ENCODE measurements at regions not wholly inside any gene's neighbourhood (a gene's known extent, or its start where the extent isn't known, plus 50 kb on each side); places are given as distances from the start of the nearest gene placed in this dataset.
"Not testable (repeated sequence)": the region's sequence is repeated elsewhere in the genome, so short reads cannot be mapped to it uniquely, and the experiment has no call there.

DNA sequence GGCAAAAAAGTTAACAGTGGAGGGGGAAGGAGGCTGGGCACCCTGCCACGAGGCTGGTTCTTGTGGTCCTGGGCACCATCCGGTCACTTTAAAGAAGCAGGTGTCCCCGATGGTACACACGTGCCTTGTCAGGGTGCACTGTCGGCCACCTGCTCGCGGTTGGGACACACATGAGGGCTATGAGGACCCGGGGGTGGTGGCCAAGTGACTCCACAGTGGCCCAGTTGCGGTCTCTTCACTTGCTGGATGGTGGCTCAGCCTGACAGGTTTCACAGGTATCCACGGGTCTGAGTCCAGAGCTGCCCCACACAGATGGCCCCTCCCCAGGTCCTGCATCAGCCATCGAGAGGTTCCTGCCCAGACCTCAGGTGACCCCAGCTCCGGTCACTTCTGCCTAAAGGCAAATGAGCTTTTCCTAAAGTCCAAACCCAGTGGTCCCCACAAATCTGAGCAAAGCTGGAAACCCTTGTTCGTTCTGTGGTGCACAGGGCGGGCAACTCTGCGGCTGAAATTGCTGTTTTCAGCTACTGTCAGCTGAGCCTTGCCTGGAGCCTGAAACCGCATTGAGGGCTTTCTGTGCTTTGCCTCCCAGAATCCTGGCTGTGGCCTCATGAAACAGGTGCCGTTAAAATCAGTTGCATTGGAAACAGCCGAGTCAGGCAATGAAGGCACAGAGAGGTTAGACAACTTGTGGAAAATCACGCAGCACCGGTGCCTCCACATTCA lies 144.0 kb downstream of the LAT start:
- DNase-seq; in situ Hi-C loops (cut with HindIII; ENCODE audit: low pct_ligation_motif_present, low pct_unique_long_range_greater_than_20kb, low sequenced_read_pairs): not testable (repeated sequence)

DNA sequence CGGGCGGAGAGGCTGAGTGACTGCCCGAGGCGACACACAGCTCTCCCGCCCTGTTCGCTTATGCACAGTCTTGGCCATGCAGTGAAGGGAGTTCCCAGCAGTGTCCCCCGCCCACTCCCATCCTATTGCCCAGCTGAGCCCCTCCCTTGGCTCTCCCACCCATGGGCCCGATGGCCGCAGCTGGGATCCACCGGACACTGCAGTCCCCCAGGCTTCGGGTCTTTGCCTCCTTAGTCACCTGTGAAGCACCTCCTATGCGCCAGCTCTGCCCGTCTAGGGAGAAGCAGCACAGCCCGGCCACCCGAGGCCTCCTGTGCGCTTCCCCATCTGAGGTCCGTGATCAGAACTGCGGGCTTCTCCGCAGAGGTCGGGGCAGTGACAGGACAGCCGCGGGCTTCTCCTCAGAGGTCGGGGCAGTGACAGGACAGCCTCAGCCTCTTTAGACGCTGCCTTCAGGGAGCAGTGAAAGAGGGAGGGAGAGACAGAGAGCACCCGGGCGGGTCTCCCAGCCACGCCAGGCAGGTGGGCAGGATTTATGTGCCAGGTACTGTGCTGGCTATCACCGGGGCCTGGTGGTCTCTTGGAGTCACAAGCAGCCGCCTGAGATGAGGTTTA lies 143.1 kb downstream of the LAT start:
- in situ Hi-C loops (cut with HindIII; ENCODE audit: low pct_ligation_motif_present, low pct_unique_long_range_greater_than_20kb, low sequenced_read_pairs); DNase-seq: not testable (repeated sequence)

DNA sequence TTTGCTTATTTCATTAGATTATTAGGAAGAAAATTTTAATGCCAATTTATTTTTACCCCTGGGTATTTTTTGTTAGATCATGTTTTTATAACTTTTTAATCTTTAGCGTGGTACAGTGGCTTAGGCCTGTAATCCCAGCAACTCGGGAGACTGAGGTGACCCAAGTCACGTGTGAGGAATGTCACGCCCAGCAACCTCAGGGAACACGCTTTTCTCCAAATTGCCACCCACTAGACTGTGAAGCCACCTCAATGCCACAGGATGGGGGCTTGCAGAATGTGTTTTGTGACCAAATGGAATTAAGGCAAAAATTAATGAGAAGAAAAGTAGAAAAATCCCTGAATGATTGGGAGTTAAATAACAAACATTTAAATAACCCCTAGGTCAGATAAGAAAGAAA lies 141.8 kb downstream of the LAT start:
- DNase-seq, result no peak
- in situ Hi-C loops (cut with HindIII; ENCODE audit: low pct_ligation_motif_present, low pct_unique_long_range_greater_than_20kb, low sequenced_read_pairs), result no loop called here

DNA sequence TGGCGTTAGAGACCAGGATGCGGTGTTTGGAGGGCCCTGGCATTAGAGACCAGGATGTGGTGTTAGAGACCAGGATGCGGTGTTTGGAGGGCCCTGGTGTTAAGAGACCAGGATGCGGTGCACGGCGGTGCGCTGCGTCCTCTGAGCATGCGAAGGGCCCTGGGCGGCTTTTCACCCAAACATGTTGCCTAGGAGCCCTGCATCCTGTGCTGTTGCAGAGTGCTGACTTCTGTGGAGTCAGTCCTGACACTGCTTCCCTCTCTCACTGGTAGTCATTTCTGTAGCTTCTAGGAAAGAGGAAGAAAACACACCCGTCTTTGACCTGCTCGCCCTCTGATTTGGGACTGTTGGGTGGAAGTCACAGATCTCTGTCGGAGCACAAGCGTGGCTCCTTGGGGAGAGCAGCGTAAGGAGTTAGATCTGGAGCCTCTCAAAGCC lies 141.2 kb downstream of the LAT start:
- in situ Hi-C loops (cut with HindIII; ENCODE audit: low pct_ligation_motif_present, low pct_unique_long_range_greater_than_20kb, low sequenced_read_pairs), result no loop called here
- no peak for DNase-seq

DNA sequence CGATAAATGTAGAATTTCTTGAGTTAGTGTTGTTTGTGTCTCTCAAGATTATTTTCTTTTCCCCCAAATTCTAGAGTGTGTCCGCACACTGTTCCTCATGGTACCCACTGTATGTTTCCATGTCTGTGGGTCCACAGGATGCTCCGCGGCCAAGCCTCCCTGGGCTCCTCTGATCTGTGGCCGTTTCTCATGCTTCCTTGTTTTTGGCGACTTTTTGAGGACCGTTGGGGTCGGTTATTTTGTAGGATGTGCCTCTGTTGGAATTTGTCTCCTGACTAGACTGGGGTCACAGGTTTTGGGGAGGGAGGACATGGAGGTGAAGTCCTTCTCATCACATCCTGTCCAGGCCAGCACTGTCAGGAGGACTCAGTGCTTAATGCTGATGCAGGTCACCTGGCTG lies 140.0 kb downstream of the LAT start:
- no peak for DNase-seq
- in situ Hi-C loops (cut with HindIII; ENCODE audit: low pct_ligation_motif_present, low pct_unique_long_range_greater_than_20kb, low sequenced_read_pairs), result no loop called here

DNA sequence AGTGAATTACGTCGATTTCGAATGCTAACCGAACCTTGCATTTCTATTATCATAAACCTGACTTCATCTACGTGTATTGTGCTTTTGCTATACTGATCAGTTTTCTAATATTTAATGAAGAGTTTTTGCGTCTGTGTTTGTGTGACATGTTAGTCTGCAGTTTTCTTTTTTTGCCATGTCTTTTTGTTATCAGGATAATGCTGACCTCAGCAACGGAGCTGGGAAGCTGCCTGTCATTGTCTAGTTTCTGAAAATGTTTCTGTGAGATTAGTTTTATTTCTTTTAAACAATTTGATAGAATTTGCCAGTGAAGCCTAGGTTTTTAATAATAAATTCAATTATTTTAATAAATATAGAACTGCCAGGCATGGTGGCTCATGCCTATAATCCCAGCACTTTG lies 139.3 kb downstream of the LAT start:
- DNase-seq; in situ Hi-C loops (cut with HindIII; ENCODE audit: low pct_ligation_motif_present, low pct_unique_long_range_greater_than_20kb, low sequenced_read_pairs): not testable (repeated sequence)

DNA sequence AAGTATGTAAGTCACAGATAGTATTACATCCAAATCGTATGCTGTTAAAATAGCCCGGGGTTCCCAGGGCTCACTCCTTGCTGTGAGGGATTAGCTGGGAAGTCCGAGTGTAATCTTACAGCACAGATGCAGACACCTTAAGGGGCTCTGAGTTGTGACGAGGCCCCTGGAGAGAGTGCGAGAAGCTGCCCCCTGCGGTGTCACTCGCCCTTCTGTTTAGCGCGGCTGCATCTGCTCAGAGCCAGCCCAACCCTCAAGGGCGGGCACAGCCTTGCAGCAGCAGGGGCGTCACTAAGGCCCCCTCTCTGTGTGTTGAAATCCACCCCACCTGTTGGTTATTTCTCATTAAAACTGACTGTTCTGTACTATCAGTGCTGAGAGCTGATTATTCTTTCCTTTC lies 135.8 kb downstream of the LAT start:
- in situ Hi-C loops (cut with HindIII; ENCODE audit: low pct_ligation_motif_present, low pct_unique_long_range_greater_than_20kb, low sequenced_read_pairs); DNase-seq: not testable (repeated sequence)

DNA sequence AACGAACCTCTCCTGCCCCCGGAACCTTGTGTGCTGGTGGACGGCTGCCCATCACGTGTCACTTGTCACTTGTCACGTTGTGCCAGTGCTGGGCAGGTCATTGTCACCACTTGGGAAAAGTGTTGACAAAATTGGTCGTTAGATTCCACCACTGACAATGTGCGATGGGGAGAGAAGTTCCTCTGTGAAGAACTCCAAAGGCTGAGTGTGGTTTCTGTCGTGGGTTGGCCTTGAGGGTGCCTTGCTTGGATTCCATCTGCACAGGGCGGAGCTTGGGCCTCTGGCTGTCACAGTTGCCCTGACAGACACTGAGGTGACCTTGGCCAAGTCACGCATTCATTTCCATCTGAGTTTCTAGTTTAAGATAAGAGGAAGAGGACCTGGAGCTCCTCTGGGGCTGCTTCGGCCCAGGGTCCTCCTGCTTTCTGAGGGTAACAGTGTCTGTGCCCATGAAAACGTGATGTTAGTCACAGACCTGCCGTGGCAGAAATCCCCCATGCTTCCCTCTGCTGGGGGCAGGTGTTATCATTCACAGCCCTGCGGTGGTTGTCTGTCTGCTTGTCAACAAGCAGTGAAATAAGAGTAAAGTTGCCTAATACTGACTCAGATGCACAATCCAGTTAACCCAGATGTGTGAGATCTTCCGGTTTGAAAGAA lies 133.6 kb downstream of the LAT start:
- DNase-seq; in situ Hi-C loops (cut with HindIII; ENCODE audit: low pct_ligation_motif_present, low pct_unique_long_range_greater_than_20kb, low sequenced_read_pairs): not testable (repeated sequence)

DNA sequence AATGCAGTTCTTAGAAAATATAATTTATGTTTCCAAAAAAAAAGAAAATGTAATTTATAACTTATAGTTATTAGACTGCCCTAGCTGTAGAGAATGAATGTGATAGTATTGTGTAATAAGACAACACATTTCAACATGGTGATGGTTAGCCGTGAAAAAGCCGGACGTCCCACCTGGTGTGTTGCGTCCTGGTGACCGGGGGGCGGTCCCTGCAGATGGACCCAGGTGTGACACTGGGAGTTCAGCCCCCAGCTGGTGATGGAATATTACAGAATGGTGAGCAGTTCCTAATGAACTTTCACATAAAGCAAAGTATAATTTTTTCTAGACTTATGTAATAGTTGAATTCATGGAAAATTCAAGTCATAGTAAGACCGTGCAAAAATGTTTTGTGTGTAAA lies 132.8 kb downstream of the LAT start:
- no peak for DNase-seq
- in situ Hi-C loops (cut with HindIII; ENCODE audit: low pct_ligation_motif_present, low pct_unique_long_range_greater_than_20kb, low sequenced_read_pairs), result no loop called here

DNA sequence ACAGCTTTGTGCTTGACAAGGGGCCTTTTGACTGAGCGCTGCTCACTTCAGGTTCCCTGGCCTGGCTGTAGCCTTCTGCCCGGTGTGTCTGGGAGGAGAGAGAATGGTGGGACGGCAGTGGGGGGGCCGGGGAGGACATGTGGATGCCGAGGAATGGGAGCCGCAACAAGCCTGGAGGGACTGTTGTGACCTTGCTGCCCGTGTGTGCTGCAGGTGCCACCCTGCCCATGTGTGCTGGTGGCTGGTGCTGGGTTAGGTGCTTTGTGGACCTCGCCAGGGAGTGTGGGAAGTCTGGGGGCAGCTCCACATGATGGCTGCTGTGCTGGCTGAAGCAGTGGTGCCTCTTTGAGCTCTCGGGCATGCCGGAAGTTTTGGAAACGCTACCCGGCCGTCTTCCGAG lies 132.1 kb downstream of the LAT start:
- in situ Hi-C loops (cut with HindIII; ENCODE audit: low pct_ligation_motif_present, low pct_unique_long_range_greater_than_20kb, low sequenced_read_pairs), result no loop called here
- DNase-seq, result no peak

DNA sequence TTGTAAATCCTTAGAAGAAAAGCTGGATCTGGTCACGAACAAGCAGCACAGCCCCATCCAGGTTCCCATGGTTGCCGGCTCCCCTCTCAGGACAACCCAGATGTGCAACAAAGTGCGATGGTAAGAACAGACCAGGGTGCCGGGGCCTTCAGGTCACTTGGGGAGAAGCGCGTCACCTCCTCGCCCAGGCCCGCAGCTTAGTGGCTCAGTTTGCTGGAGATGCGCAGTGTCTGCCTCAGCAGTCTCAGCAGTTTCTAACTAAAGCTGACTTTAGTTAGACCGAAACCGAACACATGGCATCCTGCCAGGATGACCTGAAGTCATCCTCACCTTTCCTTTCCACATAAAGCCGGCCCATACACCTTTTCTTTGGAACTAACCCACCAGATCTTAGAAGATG lies 131.4 kb downstream of the LAT start:
- DNase-seq; in situ Hi-C loops (cut with HindIII; ENCODE audit: low pct_ligation_motif_present, low pct_unique_long_range_greater_than_20kb, low sequenced_read_pairs): not testable (repeated sequence)

DNA sequence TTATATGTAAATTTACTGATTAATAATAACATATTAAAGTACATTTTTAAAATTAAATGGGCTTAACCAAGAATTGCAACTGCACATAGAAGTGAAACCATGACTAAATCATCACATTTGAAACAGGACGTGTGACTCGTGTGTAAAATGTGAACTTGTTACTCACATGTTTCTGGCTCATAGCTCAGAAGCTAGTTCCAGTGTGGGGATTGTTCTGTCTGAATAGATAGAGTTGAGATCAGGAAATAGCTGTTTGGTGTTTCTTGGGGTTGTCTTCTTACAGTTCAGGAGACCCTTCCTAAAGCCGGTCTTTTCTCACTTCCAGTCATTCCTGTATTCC lies 130.9 kb downstream of the LAT start:
- in situ Hi-C loops (cut with HindIII; ENCODE audit: low pct_ligation_motif_present, low pct_unique_long_range_greater_than_20kb, low sequenced_read_pairs); DNase-seq: not testable (repeated sequence)

DNA sequence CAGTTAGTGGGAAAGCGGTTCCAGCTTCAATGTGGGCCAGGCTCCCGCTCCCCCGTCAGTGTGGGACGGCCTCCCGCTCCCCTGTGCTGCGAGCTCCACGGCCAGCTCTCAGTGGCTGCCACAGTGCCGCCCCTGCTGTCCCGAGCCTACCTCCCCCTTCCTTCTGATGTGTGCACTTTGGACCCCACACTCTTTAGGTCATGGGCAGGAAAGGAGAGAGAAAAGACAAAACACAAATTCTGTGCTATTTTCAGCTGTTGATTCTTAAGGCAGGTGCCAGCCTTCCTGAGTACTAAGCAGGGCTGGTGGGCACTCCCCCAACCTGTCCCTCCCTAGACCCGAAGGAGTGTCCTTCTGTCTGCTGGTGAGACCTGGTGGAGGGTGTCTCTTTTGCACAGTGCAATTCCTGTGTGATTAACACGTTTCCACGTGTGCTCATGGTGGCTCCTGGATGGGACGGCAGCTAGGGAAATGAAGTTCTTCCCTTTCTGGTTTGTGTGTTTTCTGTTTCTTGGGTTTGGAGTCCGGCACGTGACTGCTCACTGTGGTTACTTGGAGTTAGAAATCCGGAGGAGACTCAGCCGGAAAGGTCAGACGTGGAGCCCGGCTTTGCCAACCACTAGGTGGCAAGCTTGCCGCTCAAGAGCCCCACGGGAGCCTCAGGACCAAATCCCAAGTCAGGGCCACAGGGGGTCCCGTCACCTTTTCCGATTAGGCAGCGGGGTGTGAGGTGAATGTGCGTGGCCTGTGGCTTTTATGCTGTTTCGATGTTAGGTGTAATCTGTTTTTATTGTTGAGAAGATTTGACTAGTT lies 130.3 kb downstream of the LAT start:
- in situ Hi-C loops (cut with HindIII; ENCODE audit: low pct_ligation_motif_present, low pct_unique_long_range_greater_than_20kb, low sequenced_read_pairs), result not testable (repeated sequence)
- peak; percentile 39 for DNase-seq

DNA sequence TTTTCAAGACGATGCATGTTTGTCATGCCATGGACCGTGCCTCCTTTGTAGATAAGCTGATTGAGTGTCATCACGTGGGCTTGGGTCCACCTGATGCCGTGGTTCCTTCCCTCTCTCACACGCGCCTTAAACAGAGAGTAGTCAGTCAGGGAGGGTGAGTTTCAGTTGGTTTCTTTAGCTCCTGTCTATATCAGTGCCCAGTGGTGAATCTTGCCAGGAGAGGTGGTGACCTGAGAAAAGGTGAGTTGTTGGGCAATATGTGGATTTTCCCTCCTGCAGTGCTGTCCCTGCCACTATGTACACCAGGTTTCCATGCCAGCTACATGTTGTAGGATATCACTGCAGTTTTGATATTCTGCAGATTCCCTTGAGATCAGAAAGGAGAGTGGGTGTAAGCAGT lies 129.7 kb downstream of the LAT start:
- DNase-seq, result no peak
- in situ Hi-C loops (cut with HindIII; ENCODE audit: low pct_ligation_motif_present, low pct_unique_long_range_greater_than_20kb, low sequenced_read_pairs), result no loop called here

DNA sequence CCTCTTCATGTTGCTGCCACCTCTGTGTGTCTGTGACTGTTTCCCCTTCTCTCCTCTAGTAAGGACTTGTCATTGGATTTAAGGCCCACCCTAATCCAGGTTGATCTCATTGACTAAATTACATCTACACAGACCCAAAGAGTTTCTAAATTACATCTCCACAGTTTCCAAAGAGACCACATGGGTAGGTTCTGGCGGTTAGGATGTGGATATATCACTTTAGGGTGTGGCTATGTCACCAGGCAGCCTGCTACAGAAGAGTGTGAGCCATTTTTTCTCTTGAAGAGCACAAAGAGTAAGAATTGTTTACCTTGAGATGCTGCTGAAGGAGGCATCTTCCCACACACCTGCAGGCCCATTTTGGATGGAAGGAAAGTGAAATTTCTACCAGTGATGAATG lies 128.6 kb downstream of the LAT start:
- DNase-seq; in situ Hi-C loops (cut with HindIII; ENCODE audit: low pct_ligation_motif_present, low pct_unique_long_range_greater_than_20kb, low sequenced_read_pairs): not testable (repeated sequence)

DNA sequence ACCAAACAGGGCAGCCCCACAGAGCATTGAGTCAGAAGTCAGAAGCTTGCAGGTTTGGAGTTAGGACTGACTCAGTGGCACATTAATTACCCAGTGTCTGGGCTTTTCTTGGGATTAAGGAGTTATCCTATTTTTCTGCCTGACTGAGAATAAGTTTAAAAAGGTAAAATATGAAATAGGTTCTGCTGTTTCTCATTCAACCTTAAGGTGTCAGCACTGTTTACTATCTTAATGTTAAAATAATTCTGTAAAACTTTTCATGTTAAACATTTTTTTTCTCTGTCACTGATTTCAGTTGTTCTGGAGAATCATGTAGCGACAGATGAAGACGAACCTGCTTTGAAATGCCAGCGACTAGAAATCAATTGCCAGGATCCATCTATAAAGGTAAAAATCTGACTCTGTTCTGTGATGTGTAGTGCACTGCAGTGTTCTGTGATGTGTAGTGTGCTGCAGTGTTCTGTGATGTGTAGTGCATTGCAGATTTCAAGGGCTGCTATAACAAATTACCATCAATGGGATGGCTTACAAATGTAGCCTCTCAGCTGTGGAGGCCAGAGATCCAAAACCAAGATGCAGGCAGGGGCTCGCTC lies 128.0 kb downstream of the LAT start:
- DNase-seq, result no peak
- in situ Hi-C loops (cut with HindIII; ENCODE audit: low pct_ligation_motif_present, low pct_unique_long_range_greater_than_20kb, low sequenced_read_pairs), result no loop called here

DNA sequence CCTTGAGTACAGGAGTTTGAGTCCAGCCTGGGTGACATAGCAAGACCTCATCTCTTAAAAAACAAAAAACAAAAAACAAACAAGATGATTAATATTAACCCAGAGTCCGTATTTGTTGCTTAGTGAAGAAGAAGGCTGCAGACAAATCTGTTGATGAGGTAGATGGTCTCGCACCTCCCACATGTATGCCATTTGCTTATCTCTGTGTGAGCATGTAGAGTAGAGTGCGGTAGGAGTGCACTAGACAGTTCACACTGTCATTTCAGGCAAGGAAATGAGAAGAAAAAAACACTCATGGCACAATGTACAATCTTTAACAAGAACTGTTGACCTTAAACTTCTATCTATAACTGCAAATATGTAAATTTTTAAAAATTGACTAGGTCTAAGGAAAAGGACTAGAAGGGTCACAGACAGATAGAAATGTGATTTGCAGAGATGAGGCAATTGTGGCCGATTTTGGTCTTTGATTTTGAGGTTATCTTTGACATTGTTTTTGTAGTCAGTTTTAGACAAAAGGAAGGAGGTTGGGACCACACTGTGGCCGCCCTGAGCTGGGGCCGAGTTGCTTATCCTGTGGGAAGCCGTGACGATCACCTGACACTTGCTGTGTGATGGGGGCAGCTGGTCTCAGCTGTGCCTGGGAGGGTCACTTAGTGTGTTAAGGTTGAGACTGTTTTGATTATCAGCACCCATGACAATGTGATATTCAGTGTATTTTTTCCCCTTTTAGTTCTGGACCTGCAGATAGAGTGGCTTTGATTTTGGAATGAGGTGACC lies 127.2 kb downstream of the LAT start:
- in situ Hi-C loops (cut with HindIII; ENCODE audit: low pct_ligation_motif_present, low pct_unique_long_range_greater_than_20kb, low sequenced_read_pairs); DNase-seq: not testable (repeated sequence)

DNA sequence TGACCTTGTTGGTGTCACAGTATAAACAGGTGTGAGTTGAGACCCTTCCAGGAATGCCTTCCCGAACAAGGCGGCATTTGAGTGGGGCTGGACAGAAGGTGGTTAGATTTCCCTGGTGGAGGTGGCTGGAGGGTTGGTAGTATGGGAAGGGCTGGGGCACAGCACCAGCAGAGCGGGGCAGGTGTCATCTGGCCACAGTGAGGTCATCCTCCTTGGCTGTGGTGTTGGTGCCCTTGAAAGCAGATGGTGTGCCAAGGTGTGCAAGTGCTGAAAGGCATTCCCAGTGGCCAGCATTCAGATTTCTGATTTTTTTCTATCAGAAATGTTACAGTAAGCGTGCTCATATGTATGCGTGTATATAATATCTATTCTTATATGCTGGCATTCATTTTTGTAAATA lies 126.6 kb downstream of the LAT start:
- no peak for DNase-seq
- in situ Hi-C loops (cut with HindIII; ENCODE audit: low pct_ligation_motif_present, low pct_unique_long_range_greater_than_20kb, low sequenced_read_pairs), result no loop called here
